HG02981 (cell line): ENCODE measurements at regions not wholly inside any gene's neighbourhood (a gene's known extent, or its start where the extent isn't known, plus 50 kb on each side); places are given as distances from the start of the nearest gene placed in this dataset.
"Not testable (repeated sequence)": the region's sequence is repeated elsewhere in the genome, so short reads cannot be mapped to it uniquely, and the experiment has no call there.

Experiments
- ATAC-seq: cut with Tn5 transposase; IDR thresholded peaks from one replicate; pipeline ENCODE4 v1.9.1; 2021; ENCODE audit warnings: mild to moderate bottlenecking, moderate library complexity; ENCODE audit not compliant: unreplicated experiment

GRCh38 chr7:104956753-104957450, 57.1 kb upstream of the KMT2E start:
- ATAC-seq, result peak; percentile 92

- ATAC-seq, result no peak
Observed at GRCh38 chr7:104958371-104958865, 55.6 kb upstream of the KMT2E start.

GRCh38 chr7:104959483-104959882, 54.5 kb upstream of the KMT2E start:
- ATAC-seq, result not testable (repeated sequence)

- ATAC-seq, result peak; percentile 35
Observed at GRCh38 chr7:104960741-104961448, 53.1 kb upstream of the KMT2E start.

GRCh38 chr7:104961821-104962220, 52.2 kb upstream of the KMT2E start:
- ATAC-seq, result no peak

- no peak for ATAC-seq
Observed at GRCh38 chr7:104962781-104963180, 51.2 kb upstream of the KMT2E start.

- no peak for ATAC-seq
Observed at GRCh38 chr7:104963378-104963990, 50.5 kb upstream of the KMT2E start.

GRCh38 chr7:104963991-104964385, 50.0 kb upstream of the KMT2E start:
- ATAC-seq, result no peak
